Body of pancreas (tissue), 4 donors: ENCODE measurements at regions not wholly inside any gene's neighbourhood (a gene's known extent, or its start where the extent isn't known, plus 50 kb on each side); places are given as distances from the start of the nearest gene placed in this dataset.
"Not testable (repeated sequence)": the region's sequence is repeated elsewhere in the genome, so short reads cannot be mapped to it uniquely, and the experiment has no call there.

ENCODE experiments used
- ATAC-seq: fragments of 150-250 bp; one replicate; pipeline ENCODE4 v1.9.1; 2016
- DNase-seq, 4 donors: peaks; one replicate each; pipeline ENCODE4 v3.0.0-alpha.2; 2019
- H3K27ac ChIP-seq, 4 donors: fragments of 200-600 bp; sonication (generic); 1 replicate in 3 of 4; 2 replicates in 1 of 4; pipeline versions ENCODE4 v1.5.1 to v1.6.1; 2016 to 2019; ENCODE audit warnings: mild to moderate bottlenecking in 1 of 4, mixed read lengths in 1 of 4, moderate library complexity in 1 of 4
- H3K27me3 ChIP-seq, 2 donors: fragments of 200-600 bp; sonication (generic); one replicate each; pipeline ENCODE4 v1.6.0; 2016; ENCODE audit warnings: mild to moderate bottlenecking in 1 of 2
- H3K36me3 ChIP-seq, 2 donors: fragments of 200-600 bp; sonication (generic); replicated peaks in 1 of 2; 2 replicates each; pipeline ENCODE4 v1.5.1; 2016; ENCODE audit warnings: low read depth in 2 of 2; ENCODE audit not compliant: insufficient read depth in 1 of 2
- H3K4me1 ChIP-seq: fragments of 200-600 bp; sonication (generic); one replicate; pipeline ENCODE4 v1.6.0; 2016
- H3K4me3 ChIP-seq, 2 donors: fragments of 200-600 bp; sonication (generic); 1 replicate in 1 of 2; 2 replicates in 1 of 2; pipeline ENCODE4 v1.5.1; 2016 to 2019
- H3K9me3 ChIP-seq, 3 donors: fragments of 200-600 bp; sonication (generic); 1 replicate in 2 of 3; 2 replicates in 1 of 3; pipeline ENCODE4 v1.5.1; 2016
- POLR2A ChIP-seq, 3 donors: fragments of 450-650 bp; IDR thresholded peaks; one replicate each; pipeline ENCODE4 v1.6.1; 2016; ENCODE audit warnings: antibody characterized with exemption in 3 of 3, mild to moderate bottlenecking in 2 of 3
- WGBS, 2 donors: methylation state at CpG; one replicate each; pipeline ENCODE4 v1.1.5; 2017; 5-methylcytosine and 5-hydroxymethylcytosine counted together
- intact Hi-C: fragments of 100-400 bp; cut with DNase I; formaldehyde crosslinking; loops from one replicate; pipeline ENCODE4 v1.15.1; 2023
- TF ChIP-seq, protein P1 (sequence below), 7 experiments: fragments of 450-650 bp in 4 of 7; fragments of 200-600 bp in 3 of 7; sonication (generic) in 3 of 7; IDR thresholded peaks; one replicate each; pipeline ENCODE4 v1.5.1; 2016 to 2019; ENCODE audit warnings: antibody characterized with exemption in 7 of 7

- WGBS, 2 donors: 67 to 69% methylated on average over 1 of the region's 1 CpG
- Histone ChIP-seq H3K36me3 (no peaks in the 10 kb centered on the region), H3K4me3 (no peak overlapping the region), H3K4me1 (no peaks in the 10 kb centered on the region), H3K27me3 (no peaks in the 10 kb centered on the region), H3K9me3 (no peaks in the 10 kb centered on the region), H3K27ac (no peak overlapping the region)
- TF ChIP-seq POLR2A (IDR thresholded peaks at IDR 0.05): no peak
- TF ChIP-seq, protein P1, sequence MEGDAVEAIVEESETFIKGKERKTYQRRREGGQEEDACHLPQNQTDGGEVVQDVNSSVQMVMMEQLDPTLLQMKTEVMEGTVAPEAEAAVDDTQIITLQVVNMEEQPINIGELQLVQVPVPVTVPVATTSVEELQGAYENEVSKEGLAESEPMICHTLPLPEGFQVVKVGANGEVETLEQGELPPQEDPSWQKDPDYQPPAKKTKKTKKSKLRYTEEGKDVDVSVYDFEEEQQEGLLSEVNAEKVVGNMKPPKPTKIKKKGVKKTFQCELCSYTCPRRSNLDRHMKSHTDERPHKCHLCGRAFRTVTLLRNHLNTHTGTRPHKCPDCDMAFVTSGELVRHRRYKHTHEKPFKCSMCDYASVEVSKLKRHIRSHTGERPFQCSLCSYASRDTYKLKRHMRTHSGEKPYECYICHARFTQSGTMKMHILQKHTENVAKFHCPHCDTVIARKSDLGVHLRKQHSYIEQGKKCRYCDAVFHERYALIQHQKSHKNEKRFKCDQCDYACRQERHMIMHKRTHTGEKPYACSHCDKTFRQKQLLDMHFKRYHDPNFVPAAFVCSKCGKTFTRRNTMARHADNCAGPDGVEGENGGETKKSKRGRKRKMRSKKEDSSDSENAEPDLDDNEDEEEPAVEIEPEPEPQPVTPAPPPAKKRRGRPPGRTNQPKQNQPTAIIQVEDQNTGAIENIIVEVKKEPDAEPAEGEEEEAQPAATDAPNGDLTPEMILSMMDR (IDR thresholded peaks at IDR 0.05): no peak
- intact Hi-C loops: no loop called here
- ATAC-seq (no peak), DNase-seq (no peak)
Measured at GRCh38 chrX:65866773-65867172, 173.1 kb downstream of the VSIG4 start.

DNA sequence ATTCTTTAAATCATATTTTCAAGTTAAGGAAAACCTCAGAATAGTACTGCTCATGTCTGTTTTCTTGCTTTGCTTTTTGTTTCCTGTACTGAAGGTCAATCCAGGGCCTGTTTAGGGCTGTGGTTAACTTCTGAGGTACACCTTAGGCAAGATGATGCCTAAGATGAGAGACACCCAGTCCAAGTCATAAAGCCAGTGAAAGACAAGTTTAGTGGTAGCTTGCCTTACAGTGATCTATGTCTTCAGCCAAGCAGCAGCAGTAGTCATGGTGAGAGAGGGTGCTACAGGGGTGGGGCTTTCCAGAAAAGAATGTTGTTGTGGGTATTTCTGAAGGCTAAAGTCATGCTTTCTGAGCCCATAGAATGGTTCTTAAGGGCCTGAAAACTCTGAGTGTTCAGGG is 173.7 kb downstream of the VSIG4 start:
- H3K9me3 ChIP-seq: no peaks in the 10 kb centered on the region
- H3K27ac ChIP-seq: no peak overlapping the region
- ATAC-seq (no peak), DNase-seq (no peak)
- no peak overlapping the region for H3K4me3 ChIP-seq
- intact Hi-C loops: no loop called here
- H3K27me3 ChIP-seq: no peaks in the 10 kb centered on the region
- no peaks in the 10 kb centered on the region for H3K4me1 ChIP-seq
- TF ChIP-seq, protein P1 (IDR thresholded peaks at IDR 0.05): no peak
- TF ChIP-seq POLR2A (IDR thresholded peaks at IDR 0.05): no peak
- no peaks in the 10 kb centered on the region for H3K36me3 ChIP-seq

DNA sequence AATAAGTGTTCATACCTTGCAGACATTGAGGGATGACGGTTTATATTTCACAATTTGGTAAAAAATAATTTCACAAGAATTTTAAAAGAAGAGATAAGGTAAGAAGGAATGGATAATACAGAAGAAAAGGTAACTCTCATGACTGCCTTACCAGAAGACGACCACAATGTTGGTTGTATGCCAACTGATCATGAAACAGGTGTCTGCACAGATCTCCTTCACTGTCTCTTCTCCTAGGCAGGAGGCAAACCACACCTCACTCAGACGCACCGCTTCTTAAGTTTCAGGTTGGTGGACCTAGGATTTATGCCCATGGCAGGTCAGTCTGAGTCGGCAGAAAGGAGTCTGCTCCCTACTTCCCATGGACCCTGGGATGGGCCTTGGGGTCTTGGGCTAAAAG is 177.2 kb downstream of the VSIG4 start:
- H3K27ac ChIP-seq: no peak overlapping the region
- no peak for TF ChIP-seq POLR2A (IDR thresholded peaks at IDR 0.05)
- TF ChIP-seq, protein P1 (IDR thresholded peaks at IDR 0.05): no peak
- no peaks in the 10 kb centered on the region for H3K4me1 ChIP-seq
- no peaks in the 10 kb centered on the region for H3K9me3 ChIP-seq
- H3K27me3 ChIP-seq: no peaks in the 10 kb centered on the region
- ATAC-seq: no peak
- DNase-seq: no peak
- no peak overlapping the region for H3K4me3 ChIP-seq
- WGBS, 2 donors: 50 to 70% methylated on average over 4 to 5 of the region's 5 CpGs
- no peaks in the 10 kb centered on the region for H3K36me3 ChIP-seq
- intact Hi-C loops: no loop called here

DNA sequence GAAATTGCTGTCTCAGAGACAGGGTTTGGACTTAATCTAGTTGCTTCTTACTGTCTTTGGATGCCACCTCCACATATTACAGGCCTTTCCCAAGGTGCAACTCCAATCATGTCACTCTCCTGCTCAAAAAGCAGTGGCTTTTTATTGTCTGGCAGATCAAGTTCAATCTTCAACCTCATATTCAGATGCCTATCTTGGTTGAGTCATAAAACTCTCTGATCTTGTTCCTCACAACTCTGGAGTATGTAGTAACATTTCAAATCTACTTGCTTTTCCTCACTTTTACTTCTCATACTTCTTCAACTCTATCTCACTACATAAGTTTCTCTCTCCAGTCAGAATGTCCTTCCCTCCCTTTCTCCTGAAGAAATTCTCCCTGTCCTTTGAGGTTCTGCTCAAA is 180.6 kb downstream of the VSIG4 start:
- Histone ChIP-seq H3K4me1 (no peaks in the 10 kb centered on the region), H3K9me3 (no peaks in the 10 kb centered on the region), H3K4me3 (no peak overlapping the region), H3K27ac (no peak overlapping the region), H3K27me3 (no peaks in the 10 kb centered on the region), H3K36me3 (no peaks in the 10 kb centered on the region)
- no peak for DNase-seq
- no peak for ATAC-seq
- TF ChIP-seq POLR2A (IDR thresholded peaks at IDR 0.05): no peak
- TF ChIP-seq, protein P1 (IDR thresholded peaks at IDR 0.05): no peak
- intact Hi-C loops: no loop called here

DNA sequence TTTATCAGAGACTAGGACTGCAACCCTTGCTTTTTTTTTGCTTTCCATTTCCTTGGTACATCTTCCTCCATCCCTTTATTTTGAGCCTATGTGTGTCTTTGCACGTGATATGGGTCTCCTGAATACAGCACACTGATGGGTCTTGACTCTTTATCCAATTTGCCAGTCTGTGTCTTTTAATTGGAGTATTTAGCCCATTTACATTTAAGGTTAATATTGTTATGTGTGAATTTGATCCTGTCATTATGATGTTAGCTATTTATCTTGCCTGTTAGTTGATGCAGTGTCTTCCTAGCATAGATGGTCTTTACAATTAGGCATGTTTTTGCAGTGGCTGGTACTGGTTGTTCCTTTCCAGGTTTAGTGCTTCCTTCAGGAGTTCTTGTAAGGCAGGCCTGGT is 185.4 kb downstream of the VSIG4 start:
- H3K4me3 ChIP-seq, H3K9me3 ChIP-seq, H3K27me3 ChIP-seq, H3K36me3 ChIP-seq, H3K27ac ChIP-seq, H3K4me1 ChIP-seq, DNase-seq, intact Hi-C loops, ATAC-seq: not testable (repeated sequence)
- 50% methylated on average over 1 of the region's 1 CpG for WGBS, 2 donors

DNA sequence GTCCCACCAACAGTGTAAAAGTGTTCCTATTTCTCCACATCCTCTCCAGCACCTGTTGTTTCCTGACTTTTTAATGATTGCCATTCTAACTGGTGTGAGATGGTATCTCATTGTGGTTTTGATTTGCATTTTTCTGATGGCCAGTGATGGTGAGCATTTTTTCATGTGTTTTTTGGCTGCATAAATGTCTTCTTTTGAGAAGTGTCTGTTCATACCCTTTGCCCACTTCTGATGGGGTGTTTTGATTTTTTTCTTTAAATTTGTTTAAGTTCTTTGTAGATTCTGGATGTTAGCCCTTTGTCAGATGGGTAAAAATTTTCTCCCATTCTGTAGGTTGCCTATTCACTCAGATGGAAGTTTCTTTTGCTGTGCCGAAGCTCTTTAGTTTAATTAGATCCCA is 183.9 kb downstream of the MSN start:
- H3K9me3 ChIP-seq, H3K4me3 ChIP-seq, H3K4me1 ChIP-seq, H3K27me3 ChIP-seq, H3K27ac ChIP-seq, ATAC-seq, intact Hi-C loops, DNase-seq, H3K36me3 ChIP-seq: not testable (repeated sequence)
- 45 to 63% methylated on average over 1 of the region's 1 CpG for WGBS, 2 donors

- H3K4me3 ChIP-seq, ATAC-seq, H3K27me3 ChIP-seq, H3K27ac ChIP-seq, intact Hi-C loops, H3K4me1 ChIP-seq, DNase-seq, H3K9me3 ChIP-seq, H3K36me3 ChIP-seq: not testable (repeated sequence)
- WGBS, 2 donors: 56 to 58% methylated on average over 2 of the region's 2 CpGs
Measured at GRCh38 chrX:65850821-65851220, 183.4 kb downstream of the MSN start.
